Karpas-422 (cell line): ENCODE measurements at regions not wholly inside any gene's neighbourhood (a gene's known extent, or its start where the extent isn't known, plus 50 kb on each side); places are given as distances from the start of the nearest gene placed in this dataset.
A peak's percentile ranks its signal among the peaks of the same experiment; 100 is the strongest.

Experiments
- DNase-seq: peaks from one replicate; pipeline ENCODE4 v3.0.0-alpha.2; 2015
- H2AFZ ChIP-seq: fragments of 200-600 bp; sonication (generic); 2 replicates; pipeline ENCODE4 v1.6.1; 2014; ENCODE audit warnings: antibody characterized with exemption, low read length, mixed read lengths
- H3K27ac ChIP-seq: fragments of 200-600 bp; sonication (generic); 2 replicates; pipeline ENCODE4 v1.5.1; 2014; ENCODE audit warnings: mild to moderate bottlenecking, low read length, moderate library complexity
- H3K27me3 ChIP-seq: fragments of 200-600 bp; sonication (generic); 2 replicates; pipeline ENCODE4 v1.6.1; 2014; ENCODE audit warnings: low read length, mixed read lengths
- H3K36me3 ChIP-seq: fragments of 200-600 bp; sonication (generic); 2 replicates; pipeline ENCODE4 v1.6.1; 2014; ENCODE audit warnings: low read length, mixed read lengths; ENCODE audit not compliant: insufficient read depth
- H3K4me1 ChIP-seq: fragments of 200-600 bp; sonication (generic); 2 replicates; pipeline ENCODE4 v1.6.1; 2014; ENCODE audit warnings: mild to moderate bottlenecking, low read length, mixed read lengths
- H3K4me2 ChIP-seq: fragments of 200-600 bp; sonication (generic); 2 replicates; pipeline ENCODE4 v1.6.1; 2014; ENCODE audit warnings: low read length, low read depth, mild to moderate bottlenecking; ENCODE audit not compliant: poor library complexity, severe bottlenecking
- H3K4me3 ChIP-seq: fragments of 200-600 bp; sonication (generic); 2 replicates; pipeline ENCODE4 v1.5.1; 2014; ENCODE audit warnings: mild to moderate bottlenecking, antibody characterized with exemption, low read length, mixed read lengths
- H3K79me2 ChIP-seq: fragments of 200-600 bp; sonication (generic); 2 replicates; pipeline ENCODE4 v1.6.1; 2014; ENCODE audit warnings: mild to moderate bottlenecking, low read length, mixed read lengths
- H3K9ac ChIP-seq: fragments of 200-600 bp; sonication (generic); 2 replicates; pipeline ENCODE4 v1.6.0; 2014; ENCODE audit warnings: low read length
- H3K9me2 ChIP-seq: fragments of 200-600 bp; sonication (generic), shearing (Covaris generic); replicated peaks from 2 replicates; pipeline ENCODE4 v1.6.0; 2014; ENCODE audit warnings: mild to moderate bottlenecking, low read length, moderate library complexity; ENCODE audit not compliant: insufficient read depth
- H3K9me3 ChIP-seq: fragments of 300-700, 200-600 bp; sonication (generic); 2 replicates; pipeline ENCODE4 v1.6.1; 2014; ENCODE audit warnings: low read length, mixed read lengths
- H4K20me1 ChIP-seq: fragments of 200-600 bp; sonication (generic); 2 replicates; pipeline ENCODE4 v1.6.1; 2014; ENCODE audit warnings: mild to moderate bottlenecking, antibody characterized with exemption, low read length, low read depth; ENCODE audit not compliant: insufficient read depth

- H3K4me3 ChIP-seq: no peak overlapping the region
- peaks cover 10% of the 10 kb centered on the region for H3K4me1 ChIP-seq
- H3K4me2 ChIP-seq: no peak overlapping the region
- no peak for DNase-seq
- no peaks in the 10 kb centered on the region for H3K36me3 ChIP-seq
- H2AFZ ChIP-seq: no peak overlapping the region
- H3K9ac ChIP-seq: no peak overlapping the region
- no peaks in the 10 kb centered on the region for H3K9me2 ChIP-seq
- H3K9me3 ChIP-seq: no peaks in the 10 kb centered on the region
- H4K20me1 ChIP-seq: no peaks in the 10 kb centered on the region
- no peaks in the 10 kb centered on the region for H3K27me3 ChIP-seq
- no peak overlapping the region for H3K27ac ChIP-seq
- no peaks in the 10 kb centered on the region for H3K79me2 ChIP-seq
These were observed 80.7 kb upstream of the TBL1XR1 start for GRCh38 chr3:177278016-177278415.

- H4K20me1 ChIP-seq: no peaks in the 10 kb centered on the region
- no peak overlapping the region for H3K4me2 ChIP-seq
- no peak overlapping the region for H3K4me3 ChIP-seq
- H2AFZ ChIP-seq: no peak overlapping the region
- H3K27me3 ChIP-seq: no peaks in the 10 kb centered on the region
- no peak overlapping the region for H3K27ac ChIP-seq
- no peaks in the 10 kb centered on the region for H3K9me3 ChIP-seq
- H3K4me1 ChIP-seq: peaks cover 10% of the 10 kb centered on the region
- no peaks in the 10 kb centered on the region for H3K9me2 ChIP-seq
- no peaks in the 10 kb centered on the region for H3K36me3 ChIP-seq
- no peak overlapping the region for H3K9ac ChIP-seq
- no peak for DNase-seq
- H3K79me2 ChIP-seq: no peaks in the 10 kb centered on the region
These were observed 82.0 kb upstream of the TBL1XR1 start for GRCh38 chr3:177279118-177279815.

- no peak overlapping the region for H3K9ac ChIP-seq
These were observed 84.2 kb upstream of the TBL1XR1 start for GRCh38 chr3:177281292-177282118.

GRCh38 chr3:177282119-177282655, 84.9 kb upstream of the TBL1XR1 start:
- no peaks in the 10 kb centered on the region for H3K36me3 ChIP-seq
- no peaks in the 10 kb centered on the region for H3K9me2 ChIP-seq
- H4K20me1 ChIP-seq: no peaks in the 10 kb centered on the region
- no peak for DNase-seq
- no peak overlapping the region for H2AFZ ChIP-seq
- no peak overlapping the region for H3K9ac ChIP-seq
- H3K4me2 ChIP-seq: no peak overlapping the region
- no peak overlapping the region for H3K27ac ChIP-seq
- no peaks in the 10 kb centered on the region for H3K9me3 ChIP-seq
- peaks cover 10% of the 10 kb centered on the region for H3K4me1 ChIP-seq
- no peaks in the 10 kb centered on the region for H3K79me2 ChIP-seq
- no peak overlapping the region for H3K4me3 ChIP-seq
- H3K27me3 ChIP-seq: no peaks in the 10 kb centered on the region

More at GRCh38 chr3:177281292-177282118, 84.2 kb upstream of the TBL1XR1 start:
- peak; percentile 58 for DNase-seq
- Histone ChIP-seq H3K27ac (no peak overlapping the region), H3K4me3 (no peak overlapping the region), H3K27me3 (no peaks in the 10 kb centered on the region), H3K9me3 (no peaks in the 10 kb centered on the region), H3K9me2 (no peaks in the 10 kb centered on the region), H3K79me2 (no peaks in the 10 kb centered on the region), H2AFZ (peak overlapping the region; percentile 72; the same call in 1 of the 2 replicates), H3K4me2 (no peak overlapping the region), H3K36me3 (no peaks in the 10 kb centered on the region), H3K4me1 (peaks cover 10% of the 10 kb centered on the region), H4K20me1 (no peaks in the 10 kb centered on the region)

- H3K4me2 ChIP-seq: no peak overlapping the region
- no peak for DNase-seq
- H3K79me2 ChIP-seq: no peaks in the 10 kb centered on the region
- H2AFZ ChIP-seq: no peak overlapping the region
- no peak overlapping the region for H3K4me3 ChIP-seq
- no peaks in the 10 kb centered on the region for H3K9me2 ChIP-seq
- no peaks in the 10 kb centered on the region for H3K36me3 ChIP-seq
- no peak overlapping the region for H3K9ac ChIP-seq
- H3K4me1 ChIP-seq: peaks cover 10% of the 10 kb centered on the region
- H4K20me1 ChIP-seq: no peaks in the 10 kb centered on the region
- H3K27ac ChIP-seq: no peak overlapping the region
- H3K27me3 ChIP-seq: no peaks in the 10 kb centered on the region
- no peaks in the 10 kb centered on the region for H3K9me3 ChIP-seq
These were observed 86.7 kb upstream of the TBL1XR1 start for GRCh38 chr3:177283983-177284382.

GRCh38 chr3:177284383-177284881, 87.2 kb upstream of the TBL1XR1 start:
- no peak overlapping the region for H3K27ac ChIP-seq
- H3K9ac ChIP-seq: no peak overlapping the region
- no peaks in the 10 kb centered on the region for H3K27me3 ChIP-seq
- H3K36me3 ChIP-seq: no peaks in the 10 kb centered on the region
- no peak for DNase-seq
- H3K79me2 ChIP-seq: no peaks in the 10 kb centered on the region
- H3K9me2 ChIP-seq: no peaks in the 10 kb centered on the region
- no peak overlapping the region for H3K4me3 ChIP-seq
- H3K4me2 ChIP-seq: no peak overlapping the region
- no peaks in the 10 kb centered on the region for H3K9me3 ChIP-seq
- H4K20me1 ChIP-seq: no peaks in the 10 kb centered on the region
- H2AFZ ChIP-seq: no peak overlapping the region
- H3K4me1 ChIP-seq: peaks cover 10% of the 10 kb centered on the region

GRCh38 chr3:177286034-177286433, 88.8 kb upstream of the TBL1XR1 start:
- H3K4me3 ChIP-seq: no peak overlapping the region
- H2AFZ ChIP-seq: no peak overlapping the region
- H3K4me2 ChIP-seq: no peak overlapping the region

GRCh38 chr3:177287231-177287630, 89.9 kb upstream of the TBL1XR1 start:
- Histone ChIP-seq H4K20me1 (no peaks in the 10 kb centered on the region), H3K4me1 (no peaks in the 10 kb centered on the region), H3K79me2 (no peaks in the 10 kb centered on the region), H3K9me2 (no peaks in the 10 kb centered on the region), H3K4me2 (no peak overlapping the region), H3K27ac (no peak overlapping the region), H3K9ac (no peak overlapping the region), H3K36me3 (no peaks in the 10 kb centered on the region), H3K27me3 (no peaks in the 10 kb centered on the region), H2AFZ (no peak overlapping the region), H3K4me3 (no peak overlapping the region), H3K9me3 (no peaks in the 10 kb centered on the region)
- no peak for DNase-seq

More at GRCh38 chr3:177286034-177286433, 88.8 kb upstream of the TBL1XR1 start:
- DNase-seq: no peak
- H3K9me3 ChIP-seq: no peaks in the 10 kb centered on the region
- H4K20me1 ChIP-seq: no peaks in the 10 kb centered on the region
- H3K36me3 ChIP-seq: no peaks in the 10 kb centered on the region
- no peaks in the 10 kb centered on the region for H3K27me3 ChIP-seq
- H3K79me2 ChIP-seq: no peaks in the 10 kb centered on the region
- H3K9me2 ChIP-seq: no peaks in the 10 kb centered on the region
- H3K9ac ChIP-seq: no peak overlapping the region
- no peak overlapping the region for H3K27ac ChIP-seq
- H3K4me1 ChIP-seq: peaks cover 10% of the 10 kb centered on the region
